ENCODE measurements at regions not wholly inside any gene's neighbourhood (a gene's known extent, or its start where the extent isn't known, plus 50 kb on each side); places are given as distances from the start of the nearest gene placed in this dataset.

GRCh38 chr1:90341516-90341915 is 346.6 kb downstream of the ZNF326 start:
- TF ChIP-seq CTCF (IDR thresholded peaks at IDR 0.05) (no peak), EP300 (IDR thresholded peaks at IDR 0.05) (no peak), POLR2A (IDR thresholded peaks at IDR 0.05) (no peak)

Measured in ovary (tissue), 3 donors.